K562 (cell line): ENCODE measurements at regions not wholly inside any gene's neighbourhood (a gene's known extent, or its start where the extent isn't known, plus 50 kb on each side); places are given as distances from the start of the nearest gene placed in this dataset.
A peak's percentile ranks its signal among the peaks of the same experiment; 100 is the strongest.

Source experiments
- ATAC-seq: fragments of 200-7000 bp; cut with Tn5 transposase; 3 replicates; pipeline ENCODE4 v1.9.1; 2020; ENCODE audit warnings: moderate library complexity
- BruUV-seq: library from RNA; stranded (reverse); fragments of 400-500 nt; replicated peaks from 2 replicates; lab custom pipeline; 2021; lab: Mats Ljungman, UMichigan
- CTCF ChIA-PET: fragments of 300-600 bp; formaldehyde crosslinking; extraction: SDS; loops from one replicate; lab custom pipeline; 2021; ENCODE audit warnings: low intra/inter-chr PET ratio; lab: Yijun Ruan, JAX
- POLR2A ChIA-PET: fragments of 300-600, 350-650 bp; sonication (Branson Sonifier 250); formaldehyde crosslinking; extraction: SDS; loops from one replicate; lab custom pipeline; 2021; ENCODE audit warnings: antibody characterized with exemption, inconsistent platforms; lab: Yijun Ruan, JAX
- DNase-seq, 4 experiments: peaks; one replicate each; pipeline versions ENCODE4 v3.0.0 to v3.0.0-alpha.2; 2011 to 2018; ENCODE audit warnings: low spot score in 3 of 4, mixed read lengths in 3 of 4; ENCODE audit errors: extremely low read depth in 1 of 4
- FAIRE-seq: peaks from 2 replicates; lab custom pipeline; 2011; peaks lifted over from hg19 to GRCh38; lab: Jason Lieb, UNC
- H2AFZ ChIP-seq: 2 replicates; pipeline ENCODE4 v1.6.0; 2011; ENCODE audit warnings: low read depth, low read length, control low read depth, inconsistent platforms
- H3K27ac ChIP-seq: fragments of 200-600 bp; 3 replicates; pipeline ENCODE4 v1.8.0; 2011; ENCODE audit warnings: low read depth, mild to moderate bottlenecking, control low read depth, inconsistent platforms, low read length, moderate library complexity, mixed read lengths; ENCODE audit errors: extremely low read depth
- H3K27me3 ChIP-seq, 2 experiments: fragments of 300-600 bp in 1 of 2; 2 replicates in 1 of 2; 3 replicates in 1 of 2; pipeline versions ENCODE4 v1.6.0 to v1.8.0; 2011; ENCODE audit warnings: inconsistent platforms in 2 of 2, low read length in 2 of 2, mild to moderate bottlenecking in 1 of 2, mixed read lengths in 1 of 2, moderate library complexity in 1 of 2; ENCODE audit not compliant: control insufficient read depth in 2 of 2, insufficient read depth in 2 of 2
- H3K36me3 ChIP-seq: fragments of 300-600 bp; 3 replicates; pipeline ENCODE4 v1.8.0; 2011; ENCODE audit warnings: mild to moderate bottlenecking, low read length, inconsistent platforms; ENCODE audit not compliant: control insufficient read depth, insufficient read depth
- H3K4me1 ChIP-seq, 2 experiments: fragments of 200-600 bp in 1 of 2; replicated peaks in 1 of 2; 2 replicates in 1 of 2; 3 replicates in 1 of 2; pipeline versions ENCODE4 v1.5.1 to v1.8.0; 2011; ENCODE audit warnings: inconsistent platforms in 2 of 2, low read length in 2 of 2, mild to moderate bottlenecking in 1 of 2, mixed read lengths in 1 of 2, moderate library complexity in 1 of 2; ENCODE audit not compliant: control insufficient read depth in 2 of 2, insufficient read depth in 2 of 2
- H3K4me2 ChIP-seq: 2 replicates; pipeline ENCODE4 v1.6.1; 2011; ENCODE audit warnings: low read length, control low read depth, inconsistent platforms, mixed read lengths; ENCODE audit not compliant: insufficient read depth
- H3K4me3 ChIP-seq: fragments of 200-600 bp; sonication (generic), shearing (Covaris generic); 2 replicates; pipeline ENCODE4 v1.5.1; 2016; ENCODE audit warnings: control low read depth, inconsistent platforms
- H3K79me2 ChIP-seq: fragments of 200-600 bp; 3 replicates; pipeline ENCODE4 v1.8.0; 2011; ENCODE audit warnings: low read length, inconsistent platforms; ENCODE audit not compliant: control insufficient read depth, insufficient read depth
- H3K9ac ChIP-seq, 2 experiments: 2 replicates each; pipeline versions ENCODE4 v1.6.0 to v1.6.1; 2011; ENCODE audit warnings: low read depth in 2 of 2, low read length in 2 of 2, control low read depth in 1 of 2, inconsistent platforms in 1 of 2, mild to moderate bottlenecking in 1 of 2, mixed read lengths in 1 of 2; ENCODE audit not compliant: insufficient read depth in 1 of 2
- H3K9me1 ChIP-seq: one replicate; pipeline ENCODE4 v1.6.0; 2011; ENCODE audit warnings: inconsistent platforms, mild to moderate bottlenecking, low read length, moderate library complexity; ENCODE audit not compliant: control insufficient read depth, insufficient read depth
- H3K9me3 ChIP-seq: replicated peaks from 2 replicates; pipeline ENCODE4 v1.5.1; 2011; ENCODE audit warnings: low read depth, low read length, inconsistent platforms; ENCODE audit not compliant: control insufficient read depth, insufficient read depth
- H4K20me1 ChIP-seq: replicated peaks from 2 replicates; pipeline ENCODE4 v1.6.1; 2011; ENCODE audit warnings: low read length, inconsistent platforms, mixed read lengths; ENCODE audit not compliant: control insufficient read depth, insufficient read depth
- CBFA2T3 ChIP-seq: fragments of 450-650 bp; IDR thresholded peaks from 2 replicates; pipeline ENCODE4 v1.6.1; 2017
- CBX3 ChIP-seq, 2 experiments: IDR thresholded peaks; 1 replicate in 1 of 2; 2 replicates in 1 of 2; pipeline ENCODE4 v1.6.1; 2012; ENCODE audit warnings: inconsistent platforms in 2 of 2, low read length in 2 of 2, borderline replicate concordance in 1 of 2, control low read depth in 1 of 2
- GATAD2A ChIP-seq: fragments of 450-650 bp; IDR thresholded peaks from 2 replicates; pipeline ENCODE4 v1.6.1; 2017
- MECOM ChIP-seq: fragments of 250-450 bp; sonication (Bioruptor Pico); IDR thresholded peaks from 2 replicates; pipeline ENCODE4 v1.8.0; 2022; ENCODE audit warnings: inconsistent platforms
- MTA1 ChIP-seq: fragments of 450-650 bp; IDR thresholded peaks from 2 replicates; pipeline ENCODE4 v1.6.1; 2017; ENCODE audit warnings: borderline replicate concordance
- PBX2 ChIP-seq, 2 experiments: IDR thresholded peaks in 1 of 2; conservative IDR thresholded peaks in 1 of 2; 2 replicates each; pipeline ENCODE4 v1.6.1; 2016; ENCODE audit warnings: low read depth in 2 of 2, mild to moderate bottlenecking in 1 of 2, missing compliant biosample characterization in 1 of 2, missing genetic modification characterization in 1 of 2, moderate library complexity in 1 of 2
- RBBP5 ChIP-seq: fragments of 200-600 bp; sonication (generic); IDR thresholded peaks from 2 replicates; pipeline ENCODE4 v1.6.1; 2012; ENCODE audit warnings: borderline replicate concordance, mild to moderate bottlenecking, low read length, control low read depth, inconsistent platforms; ENCODE audit not compliant: insufficient read depth, poor library complexity, severe bottlenecking
- TCF3 ChIP-seq: sonication (generic); formaldehyde crosslinking; IDR thresholded peaks from 2 replicates; pipeline ENCODE4 v1.4.0; 2020; ENCODE audit warnings: mild to moderate bottlenecking, missing genetic modification reagents
- WGBS: fragments of 100-300 bp; shearing (Covaris generic); methylation state at CpG from one replicate; pipeline ENCODE4 v1.1.6; 2016; ENCODE audit warnings: low coverage, mixed read lengths; ENCODE audit not compliant: insufficient coverage; ENCODE audit errors: missing lambda C conversion rate; 5-methylcytosine and 5-hydroxymethylcytosine counted together
- in situ Hi-C: fragments of 300-500 bp; cut with MboI; formaldehyde crosslinking; loops from 4 replicates; pipeline ENCODE4 v1.15.0; 2018; ENCODE audit warnings: inconsistent platforms, mixed read lengths
- intact Hi-C: fragments of 100-400 bp; cut with micrococcal nuclease; formaldehyde crosslinking; loops from 2 replicates; pipeline ENCODE4 v1.14.2; 2022

GRCh38 chr17:13749891-13750235, 148.1 kb upstream of the HS3ST3A1 start:
- Histone ChIP-seq H3K9me3 (no peaks in the 10 kb centered on the region), H3K27ac (no peak overlapping the region), H2AFZ (no peak overlapping the region), H3K4me2 (no peak overlapping the region), H4K20me1 (no peaks in the 10 kb centered on the region), H3K9ac (no peak overlapping the region), H3K79me2 (no peaks in the 10 kb centered on the region), H3K4me1 (no peaks in the 10 kb centered on the region; a peak in 1 of 5 replicates), H3K27me3 (no peaks in the 10 kb centered on the region; a peak in 1 of 5 replicates), H3K9me1 (no peaks in the 10 kb centered on the region), H3K4me3 (no peak overlapping the region), H3K36me3 (no peaks in the 10 kb centered on the region)
- 0% methylated on average over 1 of the region's 1 CpG for WGBS
- ChIA-PET POLR2A (no interaction called here), CTCF (no interaction called here)
- DNase-seq (peak in 1 of 4 experiments; percentile 3), FAIRE-seq (no peak), ATAC-seq (no peak)
- BruUV-seq = no TSS peak
- intact Hi-C loops (no loop called here), in situ Hi-C loops (no loop called here)
- peak; percentile 26; the same call in 1 of the 2 replicates for TF ChIP-seq CBFA2T3
- no peak for TF ChIP-seq GATAD2A
- peak; percentile 45 for TF ChIP-seq TCF3 (CRISPR knock-in tag)
- TF ChIP-seq MTA1 = no peak
- TF ChIP-seq PBX2 (CRISPR knock-in tag; IDR thresholded peaks at IDR 0.05; ENCODE audit: low read depth) = no peak
- TF ChIP-seq PBX2 (tag; conservative IDR thresholded peaks at IDR 0.05; ENCODE audit: low read depth) = peak; percentile 42; the same call in 1 of the 2 replicates
- peak; percentile 62; the same call in 1 of the 2 replicates for TF ChIP-seq MECOM (CRISPR knock-in tag)
- no peak for TF ChIP-seq CBX3 (IDR thresholded peaks at IDR 0.05; ENCODE audit: borderline replicate concordance in 1 of 2, low read length in 2 of 2)
- TF ChIP-seq RBBP5 = no peak
